ENCODE measurements at regions not wholly inside any gene's neighbourhood (a gene's known extent, or its start where the extent isn't known, plus 50 kb on each side); places are given as distances from the start of the nearest gene placed in this dataset.
"Not testable (repeated sequence)": the region's sequence is repeated elsewhere in the genome, so short reads cannot be mapped to it uniquely, and the experiment has no call there.

- Mint-ChIP-seq H3K4me3 (no peak overlapping the region), H3K36me3 (peaks cover 0 to 6% of the 10 kb centered on the region in 2 donors)
These were observed 83.4 kb upstream of the STK39 start for GRCh38 chr2:168330624-168331423.

DNA sequence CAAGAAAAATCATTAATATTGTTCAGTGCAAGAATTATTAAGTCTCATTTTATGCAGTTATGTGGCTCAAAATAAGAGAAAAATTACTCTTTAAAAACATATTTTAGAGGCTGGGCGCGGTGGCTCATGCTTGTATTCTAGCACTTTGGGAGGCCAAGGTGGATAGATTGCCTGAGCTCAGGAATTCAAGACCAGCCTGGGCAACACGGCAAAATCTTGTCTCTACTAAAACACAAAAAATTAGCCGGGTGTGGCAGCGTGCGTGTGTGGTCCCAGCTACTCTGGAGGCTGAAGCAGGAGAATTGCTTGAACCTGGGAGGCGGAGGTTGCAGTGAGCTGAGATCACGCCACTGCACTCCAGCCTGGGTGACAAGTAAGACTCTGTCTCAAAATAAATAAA is 87.9 kb upstream of the STK39 start:
- H3K4me3 ChIP-seq (replicated peaks in 1 of 3; ENCODE audit: low read depth in 2 of 3, low read length in 3 of 3); DNase-seq; H3K36me3 ChIP-seq (replicated peaks in 1 of 2; ENCODE audit: control insufficient read depth in 1 of 2, insufficient read depth in 2 of 2, low read length in 2 of 2); H3K4me1 ChIP-seq (ENCODE audit: control insufficient read depth in 1 of 2, insufficient read depth in 2 of 2, low read length in 2 of 2); H2AFZ ChIP-seq (ENCODE audit: insufficient read depth, low read depth, low read length, poor library complexity, severe bottlenecking); H3K36me3 Mint-ChIP-seq; H3K9me3 ChIP-seq (replicated peaks in 1 of 2; ENCODE audit: control insufficient read depth in 1 of 2, insufficient read depth in 1 of 2, low read length in 2 of 2); H3K27me3 Mint-ChIP-seq (ENCODE audit: low read depth in 3 of 3); H3K4me3 Mint-ChIP-seq; H3K4me2 ChIP-seq (replicated peaks; ENCODE audit: extremely low read depth, low read length, poor library complexity, severe bottlenecking); H3K79me2 ChIP-seq (ENCODE audit: insufficient read depth, low read length); H3K27ac Mint-ChIP-seq; H3K27ac ChIP-seq (ENCODE audit: low read depth in 1 of 2, low read length in 2 of 2); intact Hi-C loops (cut with micrococcal nuclease); H3K4me1 Mint-ChIP-seq; H4K20me1 ChIP-seq (ENCODE audit: insufficient read depth, low read length); H3K27me3 ChIP-seq (ENCODE audit: control insufficient read depth in 2 of 2, insufficient read depth in 2 of 2, low read length in 2 of 2); H3K9ac ChIP-seq (ENCODE audit: insufficient read depth, low read length, poor library complexity, severe bottlenecking): not testable (repeated sequence)
- 92% methylated on average over 2 of the region's 8 CpGs for WGBS (ENCODE audit: insufficient coverage)
- H3K9me3 Mint-ChIP-seq: peaks cover 8 to 19% (median 14%) of the 10 kb centered on the region in 7 donors

More at GRCh38 chr2:168330624-168331423, 83.4 kb upstream of the STK39 start:
- no peak for DNase-seq
- H3K4me1 ChIP-seq (ENCODE audit: control insufficient read depth in 1 of 2, insufficient read depth in 2 of 2, low read length in 2 of 2): no peaks in the 10 kb centered on the region
- TF ChIP-seq CTCF (IDR thresholded peaks at IDR 0.05): no peak
- no peaks in the 10 kb centered on the region for H3K79me2 ChIP-seq (ENCODE audit: insufficient read depth, low read length)
- no peaks in the 10 kb centered on the region for H3K4me1 Mint-ChIP-seq
- no peak overlapping the region for H3K4me3 ChIP-seq (replicated peaks in 1 of 3; ENCODE audit: low read depth in 2 of 3, low read length in 3 of 3)
- peaks cover 17 to 33% (median 32%) of the 10 kb centered on the region in 7 donors for H3K9me3 Mint-ChIP-seq
- H3K9me3 ChIP-seq (replicated peaks in 1 of 2; ENCODE audit: control insufficient read depth in 1 of 2, insufficient read depth in 1 of 2, low read length in 2 of 2): peaks cover 6 to 23% of the 10 kb centered on the region in 2 donors
- H3K36me3 ChIP-seq (replicated peaks in 1 of 2; ENCODE audit: control insufficient read depth in 1 of 2, insufficient read depth in 2 of 2, low read length in 2 of 2): no peaks in the 10 kb centered on the region
- no peak overlapping the region for H3K27ac ChIP-seq (ENCODE audit: low read depth in 1 of 2, low read length in 2 of 2)
- intact Hi-C loops (cut with micrococcal nuclease): no loop called here
- H3K27ac Mint-ChIP-seq: no peak overlapping the region
- no peaks in the 10 kb centered on the region for H4K20me1 ChIP-seq (ENCODE audit: insufficient read depth, low read length)
- no peaks in the 10 kb centered on the region for H3K27me3 ChIP-seq (ENCODE audit: control insufficient read depth in 2 of 2, insufficient read depth in 2 of 2, low read length in 2 of 2)
- no peak overlapping the region for H3K9ac ChIP-seq (ENCODE audit: insufficient read depth, low read length, poor library complexity, severe bottlenecking)
- no peak overlapping the region for H2AFZ ChIP-seq (ENCODE audit: insufficient read depth, low read depth, low read length, poor library complexity, severe bottlenecking)
- peaks cover 0 to 1% (median 0%) of the 10 kb centered on the region in 3 donors for H3K27me3 Mint-ChIP-seq (ENCODE audit: low read depth in 3 of 3)
- H3K4me2 ChIP-seq (replicated peaks; ENCODE audit: extremely low read depth, low read length, poor library complexity, severe bottlenecking): no peak overlapping the region
